HG03139 (cell line): ENCODE measurements at regions not wholly inside any gene's neighbourhood (a gene's known extent, or its start where the extent isn't known, plus 50 kb on each side); places are given as distances from the start of the nearest gene placed in this dataset.

Experiments
- ATAC-seq: cut with Tn5 transposase; IDR thresholded peaks from one replicate; pipeline ENCODE4 v1.9.1; 2021; ENCODE audit not compliant: unreplicated experiment

- no peak for ATAC-seq
Measured at GRCh38 chr12:73330584-73331351, 1058.6 kb downstream of the TRHDE start.

DNA sequence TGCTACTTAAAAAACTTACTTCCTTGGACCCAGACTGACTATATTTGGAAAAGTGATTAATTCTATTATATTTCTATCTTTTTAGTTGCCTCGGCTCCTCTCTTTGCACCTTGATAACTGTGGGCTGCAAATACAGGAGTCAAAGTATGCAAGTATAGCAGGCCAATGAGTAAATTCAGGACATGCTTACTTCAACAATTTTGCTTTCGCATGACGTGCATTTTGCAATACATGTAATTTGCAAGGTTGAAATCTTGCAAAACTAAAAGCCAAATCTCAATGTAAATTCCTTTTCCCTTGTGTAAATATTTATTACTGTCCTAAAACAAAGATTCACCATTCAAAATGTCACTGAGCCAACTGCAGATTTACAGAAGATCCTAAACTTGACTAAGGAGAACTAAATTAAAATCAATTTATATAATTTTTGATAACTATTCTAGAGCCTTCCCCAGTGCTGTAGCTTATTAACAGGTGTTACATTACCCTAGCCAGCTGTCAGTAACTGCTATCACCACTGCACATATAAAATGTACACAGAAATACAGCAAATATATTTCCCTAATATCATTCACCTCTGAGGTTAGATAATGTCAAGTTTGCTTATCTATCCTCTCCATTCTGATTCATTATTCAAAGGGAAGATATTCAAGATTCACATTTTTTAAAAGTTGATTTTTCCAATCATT, 1069.5 kb downstream of the TRHDE start:
- no peak for ATAC-seq

DNA sequence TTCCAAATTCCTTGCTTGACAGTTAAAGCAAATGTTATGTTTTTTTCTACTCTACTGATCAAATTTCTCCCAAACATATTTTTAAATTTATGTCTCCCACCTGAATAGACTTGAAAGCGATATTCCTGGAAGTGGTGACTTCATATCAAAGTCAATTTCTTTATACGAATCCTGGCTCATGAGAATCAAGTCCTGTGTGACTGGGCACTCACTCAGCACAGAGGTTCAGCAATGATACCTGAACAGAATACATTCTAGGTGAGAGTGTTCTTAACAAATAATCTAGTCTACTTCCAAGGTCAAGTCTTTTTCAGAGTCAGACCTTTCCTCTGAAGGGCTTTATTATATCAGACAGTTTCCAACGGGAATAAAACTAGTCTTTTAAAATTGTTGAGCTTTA, 1070.6 kb downstream of the TRHDE start:
- ATAC-seq = no peak

- ATAC-seq = no peak
Measured at GRCh38 chr12:73352826-73353225, 1080.7 kb downstream of the TRHDE start.

GRCh38 chr12:73361156-73361863, 1089.1 kb downstream of the TRHDE start:
- no peak for ATAC-seq

- no peak for ATAC-seq
Measured at GRCh38 chr12:73361864-73362230, 1089.7 kb downstream of the TRHDE start.

DNA sequence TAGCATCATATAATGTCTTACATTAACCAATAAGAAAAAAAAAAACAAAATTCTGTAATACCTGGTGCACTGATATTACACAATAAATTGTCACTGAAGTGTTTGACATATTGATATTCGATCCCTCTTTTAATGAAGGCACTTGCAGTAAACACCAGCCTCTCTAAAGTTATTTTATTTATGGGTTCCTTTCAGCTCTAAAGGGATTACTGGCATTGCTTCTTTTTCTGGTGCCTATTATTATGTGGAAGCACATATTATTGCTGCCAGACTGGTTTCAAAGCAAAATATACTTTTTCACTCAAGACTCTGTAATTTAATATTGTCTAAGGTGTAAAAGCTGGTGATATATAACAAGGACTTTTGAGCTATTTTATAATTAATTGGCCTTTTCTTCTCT, 1090.5 kb downstream of the TRHDE start:
- no peak for ATAC-seq

DNA sequence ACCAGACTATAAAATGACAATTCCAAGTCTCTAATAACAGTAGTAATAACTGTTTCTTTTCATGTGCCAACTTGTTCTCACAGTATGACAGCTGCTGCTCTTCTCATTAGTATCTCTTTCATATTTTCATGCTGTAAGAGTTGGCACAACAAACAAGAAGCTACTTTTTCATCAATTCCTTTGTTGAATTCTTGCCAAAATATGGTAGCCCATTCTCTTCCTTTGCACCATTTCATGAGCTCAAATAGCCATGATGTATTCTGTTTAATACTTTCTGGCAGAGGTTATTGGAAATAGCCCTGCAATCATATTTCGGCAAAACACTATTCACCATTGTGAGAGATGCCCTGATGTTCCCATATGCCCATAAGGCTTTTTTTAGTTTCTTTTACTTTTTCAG, 1100.7 kb downstream of the TRHDE start:
- no peak for ATAC-seq

DNA sequence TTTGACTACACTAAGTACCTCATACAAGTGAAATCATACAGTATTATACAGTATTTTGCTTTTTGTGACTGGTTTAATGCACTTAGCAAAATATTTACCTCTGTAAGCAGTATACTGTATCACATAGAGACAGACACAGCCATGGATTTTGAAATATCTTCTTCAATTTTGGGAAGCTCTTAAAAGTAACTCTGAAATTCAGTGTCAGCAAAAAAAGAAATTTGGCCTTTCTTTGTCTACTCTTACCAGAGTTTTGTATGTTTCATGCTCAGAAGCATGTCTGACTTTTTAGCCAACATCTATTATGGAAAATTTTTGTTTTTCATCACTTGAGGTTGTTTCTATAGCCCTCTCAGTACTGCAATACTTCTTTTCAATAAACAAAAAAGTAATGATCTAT, 1102.2 kb downstream of the TRHDE start:
- no peak for ATAC-seq

GRCh38 chr12:73383584-73384222, 1111.5 kb downstream of the TRHDE start:
- ATAC-seq = no peak

- no peak for ATAC-seq
Measured at GRCh38 chr12:73384592-73384991, 1112.4 kb downstream of the TRHDE start.

DNA sequence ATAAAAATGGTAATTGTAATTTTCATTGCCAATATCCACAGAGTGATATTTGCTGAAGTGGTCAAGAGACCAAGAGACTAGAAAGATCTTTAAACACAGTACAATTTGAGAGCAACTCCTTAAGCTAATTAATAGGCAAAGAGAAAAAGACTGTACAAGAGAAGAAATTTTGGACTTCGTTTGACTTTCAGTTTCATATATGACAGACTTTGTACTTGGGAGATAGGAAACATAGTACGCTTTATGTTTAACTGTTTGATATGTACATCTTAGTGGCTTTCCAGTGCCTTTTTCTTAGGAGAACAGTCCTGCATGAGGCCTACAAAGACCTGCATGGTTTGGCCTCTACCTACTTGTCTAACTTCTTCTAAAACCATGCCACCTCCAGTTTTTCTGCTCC, 1118.1 kb downstream of the TRHDE start:
- no peak for ATAC-seq

- no peak for ATAC-seq
Measured at GRCh38 chr12:73413051-73413450, 1124.6 kb upstream of the ATXN7L3B start.

DNA sequence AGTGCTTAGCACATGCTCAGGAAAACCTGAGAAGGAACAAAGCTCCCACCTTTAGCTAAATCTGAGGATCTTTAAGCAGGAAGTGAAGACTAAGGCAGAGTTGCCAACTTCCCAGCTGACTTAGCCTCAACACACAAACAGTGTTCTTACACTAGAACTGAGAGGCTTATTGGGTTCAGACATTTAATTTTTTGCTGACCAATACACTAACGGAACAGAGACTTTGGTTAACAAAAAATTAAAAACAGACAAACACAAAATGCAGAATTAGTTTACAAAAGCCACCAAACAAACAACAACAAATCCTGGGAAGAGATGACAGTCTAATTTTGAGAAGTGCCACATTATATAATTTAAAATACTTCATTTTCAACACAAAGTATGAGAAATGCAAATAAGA, 1123.7 kb upstream of the ATXN7L3B start:
- ATAC-seq = no peak

DNA sequence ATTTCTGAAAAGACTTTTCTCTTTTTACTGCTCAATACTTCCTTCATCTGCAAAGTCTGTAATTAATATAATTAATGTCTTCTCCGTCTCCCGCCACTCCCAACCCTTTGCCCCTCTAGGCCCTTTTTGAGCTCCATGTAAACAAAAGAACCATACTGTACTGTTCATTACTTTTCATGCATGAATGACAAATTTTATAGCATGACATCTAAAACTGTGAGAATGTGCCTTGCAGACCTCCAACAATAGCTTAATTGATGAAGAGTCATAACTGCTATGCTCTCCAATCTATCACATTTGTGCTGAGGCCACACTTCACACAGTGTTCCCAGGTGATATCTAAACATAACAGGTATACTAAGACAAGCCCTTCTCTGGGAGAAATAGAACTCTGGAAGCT, 1122.7 kb upstream of the ATXN7L3B start:
- ATAC-seq = no peak

GRCh38 chr12:73418541-73418940, 1119.1 kb upstream of the ATXN7L3B start:
- ATAC-seq = no peak

- ATAC-seq = no peak
Measured at GRCh38 chr12:73421832-73422231, 1115.8 kb upstream of the ATXN7L3B start.

- ATAC-seq = no peak
Measured at GRCh38 chr12:73424484-73424883, 1113.2 kb upstream of the ATXN7L3B start.

- peak; percentile 94 for ATAC-seq
Measured at GRCh38 chr12:73445658-73446324, 1091.8 kb upstream of the ATXN7L3B start.

DNA sequence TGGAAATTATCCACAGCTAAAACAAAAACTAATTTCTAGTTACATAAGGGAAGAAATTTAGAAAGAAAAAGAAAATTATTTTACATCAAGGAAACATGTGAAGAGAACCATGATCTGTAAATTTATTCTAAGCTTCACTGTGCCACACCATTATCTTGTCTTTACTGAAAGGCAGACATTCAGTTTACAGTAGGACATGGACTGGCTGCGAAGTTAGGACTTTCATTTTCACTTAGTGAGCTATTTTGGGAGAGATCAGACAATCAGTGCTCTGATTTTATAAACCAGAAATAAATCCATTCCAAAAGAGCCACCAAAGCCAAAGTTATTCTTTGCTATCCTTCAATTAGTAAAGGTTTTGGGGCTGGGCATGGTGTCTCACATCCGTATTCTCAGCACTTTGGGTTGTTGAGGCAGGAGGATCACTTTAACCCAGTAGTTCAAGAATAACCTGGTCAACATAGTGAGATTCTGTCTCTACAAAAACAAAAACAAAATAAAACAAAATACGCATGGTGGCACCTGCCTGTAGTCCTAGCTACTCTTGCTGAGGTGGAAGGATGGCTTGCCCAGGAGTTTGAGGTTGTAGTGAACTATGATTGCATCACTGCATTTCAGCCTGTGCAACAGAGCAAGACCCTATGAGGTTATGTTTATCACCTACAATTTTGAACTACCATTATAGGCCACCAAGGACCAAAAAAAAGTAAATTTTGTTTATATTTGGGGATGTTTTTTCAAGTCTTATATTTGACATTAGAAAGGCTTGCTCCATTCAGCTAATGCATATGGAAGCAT, 1084.8 kb upstream of the ATXN7L3B start:
- ATAC-seq = peak; percentile 53
